ENCODE measurements at regions not wholly inside any gene's neighbourhood (a gene's known extent, or its start where the extent isn't known, plus 50 kb on each side); places are given as distances from the start of the nearest gene placed in this dataset.

GRCh38 chr12:89875225-89875624 is 166.6 kb upstream of the ATP2B1 start:
- H3K4me3 ChIP-seq = no peak overlapping the region
- in situ Hi-C loops (cut with MboI; ENCODE audit: low pct_ligation_motif_present in 1 of 4, low pct_unique_long_range_greater_than_20kb in 1 of 4, low sequenced_read_pairs in 3 of 4) (no loop called here), intact Hi-C loops (cut with DNase I; ENCODE audit: low total_unique reads) (no loop called here)
- TF ChIP-seq POLR2A (IDR thresholded peaks at IDR 0.05) (no peak), POLR2AphosphoS5 (IDR thresholded peaks at IDR 0.05) (no peak), CTCF (IDR thresholded peaks at IDR 0.05) (no peak)
- peaks cover 2 to 10% of the 10 kb centered on the region in 2 donors for H3K9me3 ChIP-seq
- WGBS, 2 donors (ENCODE audit: low coverage in 1 of 2) = 85 to 100% methylated on average over 1 to 2 of the region's 2 CpGs
- H3K27me3 ChIP-seq = no peaks in the 10 kb centered on the region
- no peak overlapping the region for H3K27ac ChIP-seq
- peaks cover 0 to 3% (median 0%) of the 10 kb centered on the region in 4 donors for H3K4me1 ChIP-seq
- no peak for DNase-seq
- H3K36me3 ChIP-seq = no peaks in the 10 kb centered on the region

- WGBS, 2 donors (ENCODE audit: low coverage in 1 of 2) = 80 to 100% methylated on average over 1 to 5 of the region's 5 CpGs
- H3K36me3 ChIP-seq = no peaks in the 10 kb centered on the region
- peaks cover 0 to under 1% (median 0%) of the 10 kb centered on the region in 4 donors for H3K4me1 ChIP-seq
- H3K4me3 ChIP-seq = no peak overlapping the region
- no peak for DNase-seq
- intact Hi-C loops (cut with DNase I; ENCODE audit: low total_unique reads) (no loop called here), in situ Hi-C loops (cut with MboI; ENCODE audit: low pct_ligation_motif_present in 1 of 4, low pct_unique_long_range_greater_than_20kb in 1 of 4, low sequenced_read_pairs in 3 of 4) (no loop called here)
- H3K27ac ChIP-seq = no peak overlapping the region
- no peaks in the 10 kb centered on the region for H3K27me3 ChIP-seq
- H3K9me3 ChIP-seq = peaks cover 7 to 12% of the 10 kb centered on the region in 2 donors
- TF ChIP-seq EP300 (IDR thresholded peaks at IDR 0.05; ENCODE audit: low read depth) = no peak
- no peak for TF ChIP-seq POLR2AphosphoS5 (IDR thresholded peaks at IDR 0.05)
- no peak for TF ChIP-seq CTCF (IDR thresholded peaks at IDR 0.05)
- TF ChIP-seq POLR2A (IDR thresholded peaks at IDR 0.05) = no peak
Observed at GRCh38 chr12:89874146-89874545, 165.5 kb upstream of the ATP2B1 start.

- Histone ChIP-seq H3K9me3 (peaks cover 7 to 12% of the 10 kb centered on the region in 2 donors), H3K36me3 (no peaks in the 10 kb centered on the region), H3K4me3 (no peak overlapping the region), H3K27ac (no peak overlapping the region), H3K27me3 (no peaks in the 10 kb centered on the region), H3K4me1 (no peaks in the 10 kb centered on the region)
- WGBS, 2 donors (ENCODE audit: low coverage in 1 of 2) = 56% methylated on average over 4 of the region's 4 CpGs; no CpG with 5 or more reads in 1 of the 2 donors
- DNase-seq = no peak
- TF ChIP-seq EP300 (IDR thresholded peaks at IDR 0.05; ENCODE audit: low read depth) (no peak), CTCF (IDR thresholded peaks at IDR 0.05) (no peak), POLR2AphosphoS5 (IDR thresholded peaks at IDR 0.05) (no peak), POLR2A (IDR thresholded peaks at IDR 0.05) (no peak)
- intact Hi-C loops (cut with DNase I; ENCODE audit: low total_unique reads) = no loop called here
- in situ Hi-C loops (cut with MboI; ENCODE audit: low pct_ligation_motif_present in 1 of 4, low pct_unique_long_range_greater_than_20kb in 1 of 4, low sequenced_read_pairs in 3 of 4) = no loop called here
Observed at GRCh38 chr12:89873745-89874144, 165.1 kb upstream of the ATP2B1 start.

- no peaks in the 10 kb centered on the region for H3K36me3 ChIP-seq
- peaks cover 7 to 12% of the 10 kb centered on the region in 2 donors for H3K9me3 ChIP-seq
- H3K27me3 ChIP-seq = no peaks in the 10 kb centered on the region
- H3K27ac ChIP-seq = no peak overlapping the region
- no peak for DNase-seq
- H3K4me1 ChIP-seq = no peaks in the 10 kb centered on the region
- intact Hi-C loops (cut with DNase I; ENCODE audit: low total_unique reads) = no loop called here
- TF ChIP-seq POLR2AphosphoS5 (IDR thresholded peaks at IDR 0.05) (no peak), CTCF (IDR thresholded peaks at IDR 0.05) (no peak), EP300 (IDR thresholded peaks at IDR 0.05; ENCODE audit: low read depth) (no peak), POLR2A (IDR thresholded peaks at IDR 0.05) (no peak)
- 75 to 84% methylated on average over 6 of the region's 6 CpGs for WGBS, 2 donors (ENCODE audit: low coverage in 1 of 2)
- H3K4me3 ChIP-seq = no peak overlapping the region
- in situ Hi-C loops (cut with MboI; ENCODE audit: low pct_ligation_motif_present in 1 of 4, low pct_unique_long_range_greater_than_20kb in 1 of 4, low sequenced_read_pairs in 3 of 4) = no loop called here
Observed at GRCh38 chr12:89872922-89873630, 164.4 kb upstream of the ATP2B1 start.

Data from transverse colon (tissue), 4 donors.